Hepatocyte (in vitro differentiated cells): ENCODE measurements at regions not wholly inside any gene's neighbourhood (a gene's known extent, or its start where the extent isn't known, plus 50 kb on each side); places are given as distances from the start of the nearest gene placed in this dataset.

Experiments
- DNase-seq: peaks from one replicate; pipeline ENCODE4 v3.0.0-alpha.2; 2016; ENCODE audit warnings: low spot score
- H2AFZ ChIP-seq: fragments of 200-600 bp; sonication (generic); 2 replicates; pipeline ENCODE4 v1.6.0; 2016; ENCODE audit warnings: antibody characterized with exemption, mild to moderate bottlenecking
- H3K27ac ChIP-seq: fragments of 200-600 bp; sonication (generic); 2 replicates; pipeline ENCODE4 v1.5.1; 2016; ENCODE audit warnings: mild to moderate bottlenecking
- H3K27me3 ChIP-seq: fragments of 200-600 bp; sonication (generic); 2 replicates; pipeline ENCODE4 v1.6.1; 2016
- H3K36me3 ChIP-seq: fragments of 200-600 bp; sonication (generic); replicated peaks from 2 replicates; pipeline ENCODE4 v1.5.1; 2016; ENCODE audit warnings: low read depth; ENCODE audit not compliant: insufficient read depth
- H3K4me1 ChIP-seq: fragments of 200-600 bp; sonication (generic); 2 replicates; pipeline ENCODE4 v1.5.1; 2016; ENCODE audit warnings: mild to moderate bottlenecking, moderate library complexity; ENCODE audit not compliant: insufficient read depth
- H3K4me2 ChIP-seq: fragments of 200-600 bp; sonication (generic); 2 replicates; pipeline ENCODE4 v1.6.0; 2016
- H3K4me3 ChIP-seq: fragments of 200-600 bp; sonication (generic); 2 replicates; pipeline ENCODE4 v1.5.1; 2016; ENCODE audit warnings: mild to moderate bottlenecking
- H3K79me2 ChIP-seq: fragments of 200-600 bp; sonication (generic); 2 replicates; pipeline ENCODE4 v1.6.0; 2017; ENCODE audit warnings: mild to moderate bottlenecking
- H3K9me2 ChIP-seq: fragments of 200-600 bp; sonication (generic); replicated peaks from 2 replicates; pipeline ENCODE4 v1.6.0; 2017; ENCODE audit warnings: mild to moderate bottlenecking; ENCODE audit not compliant: insufficient read depth
- H3K9me3 ChIP-seq: fragments of 200-600 bp; sonication (generic); 2 replicates; pipeline ENCODE4 v1.5.1; 2016; ENCODE audit warnings: low read depth, mild to moderate bottlenecking
- H4K20me1 ChIP-seq: fragments of 200-600 bp; sonication (generic); 2 replicates; pipeline ENCODE4 v1.6.0; 2016; ENCODE audit warnings: mild to moderate bottlenecking; ENCODE audit not compliant: insufficient read depth, poor library complexity, severe bottlenecking
- CTCF ChIP-seq: fragments of 200-600 bp; sonication (generic); IDR thresholded peaks from 2 replicates; pipeline ENCODE4 v1.5.1; 2016; ENCODE audit warnings: antibody characterized with exemption, mild to moderate bottlenecking; ENCODE audit not compliant: poor library complexity
- EZH2 ChIP-seq: fragments of 200-600 bp; sonication (generic); IDR thresholded peaks from 2 replicates; pipeline ENCODE4 v1.6.1; 2016; ENCODE audit warnings: antibody characterized with exemption, mild to moderate bottlenecking, borderline replicate concordance
- EZH2phosphoT487 ChIP-seq: fragments of 200-600 bp; sonication (generic); IDR thresholded peaks from one replicate; pipeline ENCODE4 v1.6.1; 2018; ENCODE audit warnings: antibody characterized with exemption, mild to moderate bottlenecking, low read depth, moderate library complexity; ENCODE audit not compliant: unreplicated experiment, severe bottlenecking
- WGBS: methylation state at CpG from one replicate; pipeline ENCODE4 v1.1.6; 2016; ENCODE audit warnings: low lambda C conversion rate; ENCODE audit errors: missing lambda C conversion rate; 5-methylcytosine and 5-hydroxymethylcytosine counted together

GRCh38 chr13:69107436-69107835, 1000.2 kb upstream of the ATXN8OS start:
- H3K36me3 ChIP-seq, result no peaks in the 10 kb centered on the region
- DNase-seq, result no peak
- H3K9me3 ChIP-seq, result no peaks in the 10 kb centered on the region
- no peak overlapping the region for H3K27ac ChIP-seq
- no peaks in the 10 kb centered on the region for H3K9me2 ChIP-seq
- no peaks in the 10 kb centered on the region for H3K79me2 ChIP-seq
- no peak overlapping the region for H3K4me3 ChIP-seq
- no peaks in the 10 kb centered on the region for H3K27me3 ChIP-seq
- no peak overlapping the region for H2AFZ ChIP-seq
- H3K4me1 ChIP-seq, result no peaks in the 10 kb centered on the region
- no peaks in the 10 kb centered on the region for H4K20me1 ChIP-seq
- TF ChIP-seq CTCF (no peak), EZH2phosphoT487 (no peak), EZH2 (no peak)
- H3K4me2 ChIP-seq, result no peak overlapping the region

GRCh38 chr13:69101841-69102240, 1005.8 kb upstream of the ATXN8OS start:
- 88% methylated on average over 1 of the region's 1 CpG for WGBS
- Histone ChIP-seq H3K4me3 (no peak overlapping the region), H3K79me2 (no peaks in the 10 kb centered on the region), H3K9me3 (no peaks in the 10 kb centered on the region), H3K4me1 (no peaks in the 10 kb centered on the region), H3K27me3 (no peaks in the 10 kb centered on the region), H3K9me2 (no peaks in the 10 kb centered on the region), H3K27ac (no peak overlapping the region), H2AFZ (no peak overlapping the region), H4K20me1 (no peaks in the 10 kb centered on the region), H3K4me2 (no peak overlapping the region), H3K36me3 (no peaks in the 10 kb centered on the region)
- TF ChIP-seq EZH2 (no peak), CTCF (no peak), EZH2phosphoT487 (no peak)
- no peak for DNase-seq

- Histone ChIP-seq H3K36me3 (no peaks in the 10 kb centered on the region), H3K27ac (no peak overlapping the region), H3K27me3 (no peaks in the 10 kb centered on the region), H2AFZ (no peak overlapping the region), H3K9me2 (no peaks in the 10 kb centered on the region), H3K9me3 (no peaks in the 10 kb centered on the region), H3K4me3 (no peak overlapping the region), H3K4me2 (no peak overlapping the region), H3K4me1 (no peaks in the 10 kb centered on the region), H3K79me2 (no peaks in the 10 kb centered on the region), H4K20me1 (no peaks in the 10 kb centered on the region)
- WGBS, result 44% methylated on average over 1 of the region's 1 CpG
- DNase-seq, result no peak
- TF ChIP-seq EZH2, result no peak
- TF ChIP-seq EZH2phosphoT487, result no peak
- TF ChIP-seq CTCF, result no peak
Measured at GRCh38 chr13:69094485-69094884, 1013.1 kb upstream of the ATXN8OS start.

DNA sequence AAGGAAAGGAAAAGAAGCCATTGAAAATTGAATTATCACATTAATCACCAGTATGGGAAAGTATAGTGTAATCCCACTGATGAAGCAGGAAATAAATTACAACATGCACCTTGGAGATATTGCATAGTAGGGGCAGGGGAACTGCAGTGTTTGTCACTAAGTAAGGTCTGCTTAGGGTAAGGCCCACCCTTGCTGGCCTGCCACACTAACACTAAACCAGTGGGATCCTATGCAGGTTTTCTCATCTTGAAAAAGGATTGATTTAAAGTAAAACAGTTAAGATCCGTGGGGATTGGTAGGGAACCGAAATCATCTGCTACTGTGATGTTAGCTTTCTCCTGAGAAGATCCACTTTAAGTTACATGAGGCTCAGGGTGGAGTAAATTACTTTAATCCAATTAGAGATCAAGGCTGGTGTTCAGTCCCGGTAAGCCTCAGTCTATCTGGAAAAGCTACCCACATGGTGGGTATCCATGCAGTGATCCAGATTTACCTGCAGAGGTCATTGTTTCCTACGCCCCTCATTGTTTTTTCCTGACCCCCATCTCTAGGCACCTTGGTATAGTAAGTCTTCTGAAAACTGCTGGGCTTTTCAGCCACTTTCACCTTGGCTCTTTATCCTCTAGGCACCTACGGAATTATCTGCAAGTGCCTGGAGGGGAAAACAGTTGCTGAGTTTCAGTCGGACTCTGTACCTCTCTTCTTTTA, 1014.9 kb upstream of the ATXN8OS start:
- Histone ChIP-seq H3K36me3 (no peaks in the 10 kb centered on the region), H3K4me2 (no peak overlapping the region), H4K20me1 (no peaks in the 10 kb centered on the region), H3K27me3 (no peaks in the 10 kb centered on the region), H3K4me1 (no peaks in the 10 kb centered on the region), H3K4me3 (no peak overlapping the region), H2AFZ (no peak overlapping the region), H3K79me2 (no peaks in the 10 kb centered on the region), H3K9me2 (no peaks in the 10 kb centered on the region), H3K27ac (no peak overlapping the region), H3K9me3 (no peaks in the 10 kb centered on the region)
- 83% methylated on average over 6 of the region's 6 CpGs for WGBS
- TF ChIP-seq EZH2phosphoT487 (no peak), CTCF (no peak), EZH2 (no peak)
- DNase-seq, result no peak
